ENCODE measurements at regions not wholly inside any gene's neighbourhood (a gene's known extent, or its start where the extent isn't known, plus 50 kb on each side); places are given as distances from the start of the nearest gene placed in this dataset.

DNA sequence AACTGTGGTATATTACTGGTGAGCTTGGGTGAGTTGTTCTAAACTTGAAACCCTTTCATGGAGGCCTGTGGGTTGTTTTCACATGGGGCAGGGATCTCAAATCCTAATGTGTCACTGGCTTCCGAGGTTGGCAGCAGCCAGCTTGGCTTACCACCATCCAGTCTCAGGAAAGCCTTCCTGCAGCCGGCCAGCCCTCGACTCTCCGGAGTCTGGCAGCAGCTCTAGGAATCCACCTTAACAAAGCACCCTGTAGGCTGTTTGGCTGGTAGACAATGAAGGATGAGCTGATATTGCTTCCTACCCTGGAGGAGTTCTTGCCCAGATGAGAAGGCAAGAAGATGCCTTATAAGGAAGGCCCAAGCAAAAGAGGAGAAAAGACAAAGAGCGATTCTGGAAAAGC, 188.3 kb downstream of the KLF12 start:
- Mint-ChIP-seq H3K27me3 (ENCODE audit: low read depth) (no peaks in the 10 kb centered on the region), H3K9me3 (no peaks in the 10 kb centered on the region), H3K4me3 (no peak overlapping the region), H3K27ac (peak overlapping the region in 2 of 3 experiments; percentile 38 to 42), H3K4me1 (peaks cover 28% of the 10 kb centered on the region), H3K36me3 (ENCODE audit: low read depth) (peaks cover 22% of the 10 kb centered on the region)
- TF ChIP-seq, protein P1, sequence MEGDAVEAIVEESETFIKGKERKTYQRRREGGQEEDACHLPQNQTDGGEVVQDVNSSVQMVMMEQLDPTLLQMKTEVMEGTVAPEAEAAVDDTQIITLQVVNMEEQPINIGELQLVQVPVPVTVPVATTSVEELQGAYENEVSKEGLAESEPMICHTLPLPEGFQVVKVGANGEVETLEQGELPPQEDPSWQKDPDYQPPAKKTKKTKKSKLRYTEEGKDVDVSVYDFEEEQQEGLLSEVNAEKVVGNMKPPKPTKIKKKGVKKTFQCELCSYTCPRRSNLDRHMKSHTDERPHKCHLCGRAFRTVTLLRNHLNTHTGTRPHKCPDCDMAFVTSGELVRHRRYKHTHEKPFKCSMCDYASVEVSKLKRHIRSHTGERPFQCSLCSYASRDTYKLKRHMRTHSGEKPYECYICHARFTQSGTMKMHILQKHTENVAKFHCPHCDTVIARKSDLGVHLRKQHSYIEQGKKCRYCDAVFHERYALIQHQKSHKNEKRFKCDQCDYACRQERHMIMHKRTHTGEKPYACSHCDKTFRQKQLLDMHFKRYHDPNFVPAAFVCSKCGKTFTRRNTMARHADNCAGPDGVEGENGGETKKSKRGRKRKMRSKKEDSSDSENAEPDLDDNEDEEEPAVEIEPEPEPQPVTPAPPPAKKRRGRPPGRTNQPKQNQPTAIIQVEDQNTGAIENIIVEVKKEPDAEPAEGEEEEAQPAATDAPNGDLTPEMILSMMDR (IDR thresholded peaks at IDR 0.05; ENCODE audit: unreplicated experiment in 3 of 3), result no peak

GRCh38 chr13:73945382-73945781, 188.8 kb downstream of the KLF12 start:
- Mint-ChIP-seq H3K4me3 (no peak overlapping the region), H3K36me3 (ENCODE audit: low read depth) (peaks cover 27% of the 10 kb centered on the region), H3K4me1 (peaks cover 24% of the 10 kb centered on the region), H3K27ac (peak overlapping the region in 1 of 3 experiments; percentile 42), H3K9me3 (no peaks in the 10 kb centered on the region), H3K27me3 (ENCODE audit: low read depth) (no peaks in the 10 kb centered on the region)
- TF ChIP-seq, protein P1 (IDR thresholded peaks at IDR 0.05; ENCODE audit: unreplicated experiment in 3 of 3), result no peak

DNA sequence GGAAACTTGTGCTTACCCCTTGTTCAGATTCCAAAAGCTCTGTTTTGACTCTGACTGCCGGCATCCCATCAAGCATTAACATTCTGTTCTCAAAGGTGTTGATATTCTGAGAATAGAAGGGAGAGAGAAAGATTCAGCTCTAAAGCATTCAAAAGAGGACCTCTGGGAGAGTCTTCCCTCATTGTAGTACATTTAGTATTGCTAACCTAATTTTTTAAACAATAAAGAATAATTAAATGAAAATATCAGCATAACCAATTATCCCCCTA, 190.3 kb downstream of the KLF12 start:
- H3K27me3 Mint-ChIP-seq (ENCODE audit: low read depth), result no peaks in the 10 kb centered on the region
- H3K4me3 Mint-ChIP-seq, result no peak overlapping the region
- peak overlapping the region in 1 of 3 experiments; percentile 69 for H3K27ac Mint-ChIP-seq
- H3K9me3 Mint-ChIP-seq, result no peaks in the 10 kb centered on the region
- peaks cover 15% of the 10 kb centered on the region for H3K4me1 Mint-ChIP-seq
- H3K36me3 Mint-ChIP-seq (ENCODE audit: low read depth), result peaks cover 31% of the 10 kb centered on the region
- TF ChIP-seq, protein P1 (IDR thresholded peaks at IDR 0.05; ENCODE audit: unreplicated experiment in 3 of 3), result no peak

GRCh38 chr13:73943137-73943964, 190.9 kb downstream of the KLF12 start:
- Mint-ChIP-seq H3K4me3 (no peak overlapping the region), H3K27me3 (ENCODE audit: low read depth) (no peaks in the 10 kb centered on the region), H3K4me1 (peaks cover 15% of the 10 kb centered on the region), H3K9me3 (no peaks in the 10 kb centered on the region), H3K27ac (no peak overlapping the region), H3K36me3 (ENCODE audit: low read depth) (peaks cover 31% of the 10 kb centered on the region)
- TF ChIP-seq, protein P1 (IDR thresholded peaks at IDR 0.05; ENCODE audit: unreplicated experiment in 3 of 3), result no peak

GRCh38 chr13:73941752-73942151, 192.5 kb downstream of the KLF12 start:
- TF ChIP-seq, protein P1 (IDR thresholded peaks at IDR 0.05; ENCODE audit: unreplicated experiment in 3 of 3), result no peak
- no peak overlapping the region for H3K4me3 Mint-ChIP-seq
- peaks cover 31% of the 10 kb centered on the region for H3K36me3 Mint-ChIP-seq (ENCODE audit: low read depth)
- peaks cover 25% of the 10 kb centered on the region for H3K4me1 Mint-ChIP-seq
- no peaks in the 10 kb centered on the region for H3K27me3 Mint-ChIP-seq (ENCODE audit: low read depth)
- H3K27ac Mint-ChIP-seq, result no peak overlapping the region
- no peaks in the 10 kb centered on the region for H3K9me3 Mint-ChIP-seq

GRCh38 chr13:73940098-73940497, 194.1 kb downstream of the KLF12 start:
- H3K27me3 Mint-ChIP-seq (ENCODE audit: low read depth), result no peaks in the 10 kb centered on the region
- no peaks in the 10 kb centered on the region for H3K9me3 Mint-ChIP-seq
- no peak overlapping the region for H3K27ac Mint-ChIP-seq
- H3K4me3 Mint-ChIP-seq, result no peak overlapping the region
- TF ChIP-seq, protein P1 (IDR thresholded peaks at IDR 0.05; ENCODE audit: unreplicated experiment in 3 of 3), result no peak
- H3K4me1 Mint-ChIP-seq, result peaks cover 24% of the 10 kb centered on the region
- peaks cover 43% of the 10 kb centered on the region for H3K36me3 Mint-ChIP-seq (ENCODE audit: low read depth)

Measured in nephron (organoid).